RKO (cell line): ENCODE measurements at regions not wholly inside any gene's neighbourhood (a gene's known extent, or its start where the extent isn't known, plus 50 kb on each side); places are given as distances from the start of the nearest gene placed in this dataset.

Experiments
- DNase-seq: peaks from one replicate; pipeline ENCODE4 v3.0.0-alpha.2; 2016; ENCODE audit warnings: low spot score

GRCh38 chr16:85557083-85557970 is 55.8 kb upstream of the GSE1 start:
- DNase-seq = peak; percentile 62

- DNase-seq = no peak
Measured at GRCh38 chr16:85557971-85558657, 55.0 kb upstream of the GSE1 start.

- DNase-seq = no peak
Measured at GRCh38 chr16:85560932-85561247, 52.2 kb upstream of the GSE1 start.

GRCh38 chr16:85561248-85562092 is 51.7 kb upstream of the GSE1 start:
- no peak for DNase-seq

GRCh38 chr16:85562093-85562786 is 50.9 kb upstream of the GSE1 start:
- DNase-seq = no peak

- DNase-seq = no peak
Measured at GRCh38 chr16:85563034-85563433, 50.1 kb upstream of the GSE1 start.
